Activated B cell treated with CpG ODN at 0.5 μM for 24 hours (primary cell): ENCODE measurements at regions not wholly inside any gene's neighbourhood (a gene's known extent, or its start where the extent isn't known, plus 50 kb on each side); places are given as distances from the start of the nearest gene placed in this dataset.

Source experiments
- ATAC-seq: fragments of 200-7000 bp; cut with Tn5 transposase; one replicate; pipeline ENCODE4 v1.10.0; 2021; ENCODE audit warnings: low read depth, mild to moderate bottlenecking, moderate library complexity
- CTCF ChIA-PET: fragments of 350-600 bp; sonication (Branson Sonifier 250); formaldehyde crosslinking; loops from one replicate; lab custom pipeline; 2021; ENCODE audit warnings: antibody characterized with exemption; lab: Charles Lee
- POLR2A ChIA-PET: fragments of 350-600 bp; sonication (Branson Sonifier 250); formaldehyde crosslinking; loops from one replicate; lab custom pipeline; 2021; ENCODE audit warnings: antibody characterized with exemption; lab: Charles Lee
- DNase-seq: peaks from one replicate; pipeline ENCODE4 v3.0.0; 2022
- H3K27ac Mint-ChIP-seq: one replicate; pipeline ENCODE4 v1.8.0; 2020; ENCODE audit warnings: mixed read lengths
- H3K27me3 Mint-ChIP-seq: one replicate; pipeline ENCODE4 v1.8.0; 2021; ENCODE audit warnings: mixed read lengths
- H3K36me3 Mint-ChIP-seq: one replicate; pipeline ENCODE4 v1.8.0; 2021; ENCODE audit warnings: low read depth, mixed read lengths
- H3K4me1 Mint-ChIP-seq: one replicate; pipeline ENCODE4 v1.8.0; 2021; ENCODE audit warnings: mixed read lengths
- H3K4me3 Mint-ChIP-seq: one replicate; pipeline ENCODE4 v1.8.0; 2020; ENCODE audit warnings: mild to moderate bottlenecking, mixed read lengths
- H3K9me3 Mint-ChIP-seq: one replicate; pipeline ENCODE4 v1.8.0; 2020; ENCODE audit warnings: mixed read lengths
- CTCF ChIP-seq: fragments of 200-600 bp; IDR thresholded peaks from one replicate; pipeline ENCODE4 v1.8.0; 2022; ENCODE audit warnings: antibody characterized with exemption, mild to moderate bottlenecking
- intact Hi-C: fragments of 100-400 bp; cut with micrococcal nuclease; formaldehyde crosslinking; loops from one replicate; pipeline ENCODE4 v1.15.1; 2024

GRCh38 chr13:44086389-44086788 is 206.7 kb downstream of the LACC1 start:
- no peaks in the 10 kb centered on the region for H3K36me3 Mint-ChIP-seq
- CTCF ChIA-PET = no interaction called here
- H3K27me3 Mint-ChIP-seq = peaks cover 6% of the 10 kb centered on the region
- peaks cover 10% of the 10 kb centered on the region for H3K9me3 Mint-ChIP-seq
- POLR2A ChIA-PET = no interaction called here
- DNase-seq = no peak
- H3K4me1 Mint-ChIP-seq = peaks cover 8% of the 10 kb centered on the region
- no peak overlapping the region for H3K4me3 Mint-ChIP-seq
- TF ChIP-seq CTCF = no peak
- H3K27ac Mint-ChIP-seq = no peak overlapping the region
- intact Hi-C loops = no loop called here
- no peak for ATAC-seq

GRCh38 chr13:44088411-44088810 is 208.7 kb downstream of the LACC1 start:
- peaks cover 4% of the 10 kb centered on the region for H3K9me3 Mint-ChIP-seq
- H3K27ac Mint-ChIP-seq = no peak overlapping the region
- TF ChIP-seq CTCF = no peak
- H3K36me3 Mint-ChIP-seq = no peaks in the 10 kb centered on the region
- intact Hi-C loops = no loop called here
- ATAC-seq (no peak), DNase-seq (no peak)
- POLR2A ChIA-PET = no interaction called here
- peaks cover 8% of the 10 kb centered on the region for H3K4me1 Mint-ChIP-seq
- no peak overlapping the region for H3K4me3 Mint-ChIP-seq
- CTCF ChIA-PET = no interaction called here
- H3K27me3 Mint-ChIP-seq = peaks cover 3% of the 10 kb centered on the region

GRCh38 chr13:44088991-44089413 is 209.3 kb downstream of the LACC1 start:
- CTCF ChIA-PET = no interaction called here
- TF ChIP-seq CTCF = no peak
- intact Hi-C loops = no loop called here

GRCh38 chr13:44089452-44089851 is 209.7 kb downstream of the LACC1 start:
- intact Hi-C loops = no loop called here
- Mint-ChIP-seq H3K4me3 (no peak overlapping the region), H3K9me3 (peaks cover 4% of the 10 kb centered on the region), H3K4me1 (peaks cover 8% of the 10 kb centered on the region), H3K36me3 (no peaks in the 10 kb centered on the region), H3K27me3 (peaks cover 5% of the 10 kb centered on the region), H3K27ac (no peak overlapping the region)
- TF ChIP-seq CTCF = no peak
- ChIA-PET CTCF (no interaction called here), POLR2A (no interaction called here)
- ATAC-seq = no peak
- DNase-seq = no peak

More at GRCh38 chr13:44088991-44089413, 209.3 kb downstream of the LACC1 start:
- ATAC-seq = peak; percentile 40
- H3K4me1 Mint-ChIP-seq = peaks cover 8% of the 10 kb centered on the region
- H3K4me3 Mint-ChIP-seq = no peak overlapping the region
- H3K27me3 Mint-ChIP-seq = peaks cover 5% of the 10 kb centered on the region
- peaks cover 4% of the 10 kb centered on the region for H3K9me3 Mint-ChIP-seq
- H3K27ac Mint-ChIP-seq = no peak overlapping the region
- no peaks in the 10 kb centered on the region for H3K36me3 Mint-ChIP-seq
- no peak for DNase-seq
- POLR2A ChIA-PET = no interaction called here

- ChIA-PET POLR2A (no interaction called here), CTCF (no interaction called here)
- ATAC-seq (no peak), DNase-seq (no peak)
- Mint-ChIP-seq H3K36me3 (no peaks in the 10 kb centered on the region), H3K27me3 (peaks cover 5% of the 10 kb centered on the region), H3K27ac (no peak overlapping the region), H3K4me3 (no peak overlapping the region), H3K4me1 (peaks cover 8% of the 10 kb centered on the region), H3K9me3 (peaks cover 4% of the 10 kb centered on the region)
- intact Hi-C loops = no loop called here
- no peak for TF ChIP-seq CTCF
Observed at GRCh38 chr13:44092078-44092970, 212.6 kb downstream of the LACC1 start.
